Endothelial cell of umbilical vein (primary cell): ENCODE measurements at regions not wholly inside any gene's neighbourhood (a gene's known extent, or its start where the extent isn't known, plus 50 kb on each side); places are given as distances from the start of the nearest gene placed in this dataset.

ENCODE experiments used
- BruUV-seq: library from RNA; stranded (reverse); fragments of 400-500 nt; replicated peaks from 2 replicates; lab custom pipeline; 2021; lab: Mats Ljungman, UMichigan
- CTCF ChIA-PET: fragments of 300-600, 350-600 bp; sonication (Branson Sonifier 250); formaldehyde crosslinking; loops from one replicate; lab custom pipeline; 2021; ENCODE audit warnings: antibody characterized with exemption, inconsistent platforms; lab: Charles Lee
- POLR2A ChIA-PET: fragments of 300-600, 350-600 bp; sonication (Branson Sonifier 250); formaldehyde crosslinking; loops from one replicate; lab custom pipeline; 2021; ENCODE audit warnings: antibody characterized with exemption, inconsistent platforms; lab: Charles Lee
- DNase-seq: peaks from one replicate; pipeline ENCODE4 v3.0.0-alpha.2; 2011; ENCODE audit warnings: low read depth, low spot score
- FAIRE-seq: peaks from 2 replicates; lab custom pipeline; 2011; peaks lifted over from hg19 to GRCh38; lab: Jason Lieb, UNC
- H2AFZ ChIP-seq: 2 replicates; pipeline ENCODE4 v1.6.0; 2012; ENCODE audit warnings: low read depth, low read length, control low read depth, inconsistent platforms
- H3K27ac ChIP-seq: 2 replicates; pipeline ENCODE4 v1.5.1; 2011; ENCODE audit warnings: low read depth, mild to moderate bottlenecking, control low read depth, low read length, moderate library complexity; ENCODE audit not compliant: insufficient read depth
- H3K27me3 ChIP-seq, 2 experiments: 2 replicates each; pipeline versions ENCODE4 v1.6.0 to v1.6.1; 2011; ENCODE audit warnings: low read length in 2 of 2, mixed read lengths in 1 of 2; ENCODE audit not compliant: control insufficient read depth in 2 of 2, insufficient read depth in 2 of 2
- H3K36me3 ChIP-seq, 2 experiments: 2 replicates in 1 of 2; 3 replicates in 1 of 2; pipeline ENCODE4 v1.5.1; 2011; ENCODE audit warnings: low read length in 2 of 2, mild to moderate bottlenecking in 1 of 2, moderate library complexity in 1 of 2; ENCODE audit not compliant: control insufficient read depth in 2 of 2, insufficient read depth in 2 of 2; ENCODE audit errors: extremely low read depth in 1 of 2
- H3K4me1 ChIP-seq: 3 replicates; pipeline ENCODE4 v1.5.1; 2011; ENCODE audit warnings: mild to moderate bottlenecking, low read length; ENCODE audit not compliant: control insufficient read depth, insufficient read depth; ENCODE audit errors: extremely low read depth
- H3K4me2 ChIP-seq: 2 replicates; pipeline ENCODE4 v1.6.1; 2011; ENCODE audit warnings: low read length, control low read depth, mixed read lengths; ENCODE audit not compliant: insufficient read depth
- H3K4me3 ChIP-seq, 3 experiments: fragments of 200-600 bp in 1 of 3; sonication (generic), shearing (Covaris generic) in 1 of 3; replicated peaks in 1 of 3; 2 replicates each; pipeline ENCODE4 v1.5.1; 2011 to 2016; ENCODE audit warnings: control low read depth in 3 of 3, low read length in 3 of 3, mild to moderate bottlenecking in 2 of 3, inconsistent platforms in 1 of 3, low read depth in 1 of 3, moderate library complexity in 1 of 3; ENCODE audit not compliant: insufficient read depth in 1 of 3
- H3K79me2 ChIP-seq: 2 replicates; pipeline ENCODE4 v1.6.0; 2012; ENCODE audit warnings: low read length, inconsistent platforms; ENCODE audit not compliant: control insufficient read depth, insufficient read depth
- H3K9ac ChIP-seq: replicated peaks from 2 replicates; pipeline ENCODE3; 2011; ENCODE audit warnings: low read length, control low read depth; ENCODE audit not compliant: insufficient read depth; ENCODE audit errors: extremely low read depth
- H3K9me1 ChIP-seq: replicated peaks from 3 replicates; pipeline ENCODE4 v1.6.0; 2011; ENCODE audit warnings: mild to moderate bottlenecking, low read length; ENCODE audit not compliant: control insufficient read depth, insufficient read depth; ENCODE audit errors: extremely low read depth
- H3K9me3 ChIP-seq: replicated peaks from 2 replicates; pipeline ENCODE4 v1.5.1; 2012; ENCODE audit warnings: low read length, inconsistent platforms; ENCODE audit not compliant: control insufficient read depth, insufficient read depth
- H4K20me1 ChIP-seq: replicated peaks from 2 replicates; pipeline ENCODE3; 2011; ENCODE audit warnings: mild to moderate bottlenecking, low read length; ENCODE audit not compliant: control insufficient read depth, insufficient read depth; ENCODE audit errors: extremely low read depth
- CTCF ChIP-seq, 2 donors: IDR thresholded peaks; 1 replicate in 1 of 2; 2 replicates in 1 of 2; pipeline ENCODE4 v1.5.1; 2011; ENCODE audit warnings: low read length in 2 of 2, mild to moderate bottlenecking in 2 of 2, moderate library complexity in 2 of 2, control low read depth in 1 of 2, inconsistent platforms in 1 of 2, low read depth in 1 of 2; ENCODE audit not compliant: insufficient read depth in 1 of 2; ENCODE audit errors: extremely low read depth in 1 of 2
- EZH2 ChIP-seq: IDR thresholded peaks from 2 replicates; pipeline ENCODE4 v1.6.1; 2012; ENCODE audit warnings: borderline replicate concordance, low read depth, mild to moderate bottlenecking, moderate library complexity, low read length, inconsistent platforms; ENCODE audit not compliant: severe bottlenecking
- FOS ChIP-seq: IDR thresholded peaks from 2 replicates; pipeline ENCODE4 v1.6.1; 2011; ENCODE audit warnings: mild to moderate bottlenecking, low read length, moderate library complexity, borderline replicate concordance; ENCODE audit not compliant: insufficient read depth
- GATA2 ChIP-seq: IDR thresholded peaks from 2 replicates; pipeline ENCODE4 v1.7.0; 2011; ENCODE audit warnings: low read depth, mild to moderate bottlenecking, moderate library complexity, mixed read lengths, low read length; ENCODE audit not compliant: insufficient read length, insufficient read depth
- JUN ChIP-seq: IDR thresholded peaks from 2 replicates; pipeline ENCODE4 v1.6.1; 2011; ENCODE audit warnings: borderline replicate concordance, low read depth; ENCODE audit not compliant: insufficient read length, insufficient read depth
- MAX ChIP-seq: IDR thresholded peaks from 2 replicates; pipeline ENCODE4 v1.6.1; 2011; ENCODE audit not compliant: insufficient read depth, insufficient read length
- MYC ChIP-seq: IDR thresholded peaks from one replicate; pipeline ENCODE4 v1.6.1; 2011; ENCODE audit warnings: mild to moderate bottlenecking, low read depth, low read length
- POLR2A ChIP-seq: IDR thresholded peaks from 2 replicates; pipeline ENCODE4 v1.6.1; 2012; ENCODE audit warnings: low read depth, mild to moderate bottlenecking, control low read depth, low read length
- POLR2AphosphoS5 ChIP-seq: IDR thresholded peaks from 2 replicates; pipeline ENCODE4 v1.6.1; 2012; ENCODE audit warnings: low read depth, mild to moderate bottlenecking, control low read depth, low read length, moderate library complexity; ENCODE audit not compliant: insufficient read depth
- dilution Hi-C: fragments of 300-500 bp; cut with MboI; formaldehyde crosslinking; loops from one replicate; pipeline ENCODE4 v1.15.0; 2019; ENCODE audit warnings: low sequenced_read_pairs; ENCODE audit not compliant: extremely low pct_ligation_motif_present
- intact Hi-C: fragments of 100-400 bp; cut with micrococcal nuclease; formaldehyde crosslinking; loops from one replicate; pipeline ENCODE4 v1.10.0; 2022

GRCh38 chr16:65280845-65281512 lies 159.1 kb upstream of the CDH11 start:
- DNase-seq (no peak), FAIRE-seq (no peak)
- Histone ChIP-seq H2AFZ (no peak overlapping the region), H3K27me3 (no peaks in the 10 kb centered on the region), H3K4me1 (no peaks in the 10 kb centered on the region), H3K79me2 (no peaks in the 10 kb centered on the region), H3K36me3 (no peaks in the 10 kb centered on the region), H3K4me2 (no peak overlapping the region), H3K9me3 (no peaks in the 10 kb centered on the region), H3K27ac (no peak overlapping the region), H3K9ac (no peak overlapping the region), H4K20me1 (no peaks in the 10 kb centered on the region), H3K9me1 (no peaks in the 10 kb centered on the region), H3K4me3 (no peak overlapping the region)
- POLR2A ChIA-PET = no interaction called here
- no TSS peak for BruUV-seq
- TF ChIP-seq GATA2 = no peak
- TF ChIP-seq MYC = no peak
- TF ChIP-seq POLR2AphosphoS5 = no peak
- no peak for TF ChIP-seq POLR2A
- no peak for TF ChIP-seq FOS
- no peak for TF ChIP-seq JUN
- TF ChIP-seq MAX = no peak
- TF ChIP-seq CTCF (IDR thresholded peaks at IDR 0.05; ENCODE audit: extremely low read depth in 1 of 2, insufficient read depth in 1 of 2, low read depth in 1 of 2, low read length in 2 of 2) = no peak
- TF ChIP-seq EZH2 = no peak
- CTCF ChIA-PET = interaction anchor here (1.8 kb wide), 1 partner anchor 12 kb away, joined by 4 read pairs; no protein-coding TSS in a partner anchor
- intact Hi-C loops = no loop called here
- dilution Hi-C loops = no loop called here
